Tibial nerve (tissue), 4 donors: ENCODE measurements at regions not wholly inside any gene's neighbourhood (a gene's known extent, or its start where the extent isn't known, plus 50 kb on each side); places are given as distances from the start of the nearest gene placed in this dataset.

Experiments
- EP300 ChIP-seq, 2 donors: sonication (generic); formaldehyde crosslinking; IDR thresholded peaks; one replicate each; pipeline ENCODE4 v1.6.1; 2017; ENCODE audit warnings: antibody characterized with exemption in 2 of 2, mild to moderate bottlenecking in 1 of 2
- POLR2A ChIP-seq, 2 donors: fragments of 450-650 bp; IDR thresholded peaks; one replicate each; pipeline ENCODE4 v1.6.1; 2017; ENCODE audit warnings: antibody characterized with exemption in 2 of 2, mild to moderate bottlenecking in 2 of 2, moderate library complexity in 2 of 2
- TF ChIP-seq, protein P1 (sequence below), 5 experiments: fragments of 200-600 bp in 3 of 5; fragments of 450-650 bp in 2 of 5; sonication (generic) in 3 of 5; IDR thresholded peaks; one replicate each; pipeline ENCODE4 v1.5.1; 2016 to 2019; ENCODE audit warnings: antibody characterized with exemption in 5 of 5, mild to moderate bottlenecking in 3 of 5, moderate library complexity in 2 of 5

GRCh38 chr10:128839701-128840100, 627.3 kb upstream of the MGMT start:
- TF ChIP-seq, protein P1, sequence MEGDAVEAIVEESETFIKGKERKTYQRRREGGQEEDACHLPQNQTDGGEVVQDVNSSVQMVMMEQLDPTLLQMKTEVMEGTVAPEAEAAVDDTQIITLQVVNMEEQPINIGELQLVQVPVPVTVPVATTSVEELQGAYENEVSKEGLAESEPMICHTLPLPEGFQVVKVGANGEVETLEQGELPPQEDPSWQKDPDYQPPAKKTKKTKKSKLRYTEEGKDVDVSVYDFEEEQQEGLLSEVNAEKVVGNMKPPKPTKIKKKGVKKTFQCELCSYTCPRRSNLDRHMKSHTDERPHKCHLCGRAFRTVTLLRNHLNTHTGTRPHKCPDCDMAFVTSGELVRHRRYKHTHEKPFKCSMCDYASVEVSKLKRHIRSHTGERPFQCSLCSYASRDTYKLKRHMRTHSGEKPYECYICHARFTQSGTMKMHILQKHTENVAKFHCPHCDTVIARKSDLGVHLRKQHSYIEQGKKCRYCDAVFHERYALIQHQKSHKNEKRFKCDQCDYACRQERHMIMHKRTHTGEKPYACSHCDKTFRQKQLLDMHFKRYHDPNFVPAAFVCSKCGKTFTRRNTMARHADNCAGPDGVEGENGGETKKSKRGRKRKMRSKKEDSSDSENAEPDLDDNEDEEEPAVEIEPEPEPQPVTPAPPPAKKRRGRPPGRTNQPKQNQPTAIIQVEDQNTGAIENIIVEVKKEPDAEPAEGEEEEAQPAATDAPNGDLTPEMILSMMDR (IDR thresholded peaks at IDR 0.05) = no peak
- TF ChIP-seq POLR2A (IDR thresholded peaks at IDR 0.05) (no peak), EP300 (IDR thresholded peaks at IDR 0.05) (no peak)
